ENCODE measurements at regions not wholly inside any gene's neighbourhood (a gene's known extent, or its start where the extent isn't known, plus 50 kb on each side); places are given as distances from the start of the nearest gene placed in this dataset.

DNA sequence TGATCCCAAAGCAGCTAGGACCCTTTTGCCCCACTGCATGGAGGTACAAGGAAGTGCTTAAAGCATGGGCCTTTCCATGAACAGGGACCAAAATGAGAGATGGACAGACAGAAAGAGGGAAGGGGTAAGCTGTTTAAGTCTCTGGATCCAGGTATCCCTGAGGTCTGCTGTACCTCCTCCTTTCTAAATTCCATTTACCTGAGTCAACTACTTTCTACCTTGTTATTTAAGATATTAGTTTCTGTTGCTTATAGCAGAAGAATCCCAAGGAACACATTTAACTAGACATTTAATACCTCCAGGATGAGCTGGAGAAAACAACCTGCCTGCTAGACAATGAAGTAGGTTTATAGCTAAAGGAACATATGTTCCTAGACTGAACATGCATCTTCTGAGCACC lies 157.6 kb upstream of the TMCC3 start:
- H3K27me3 ChIP-seq (ENCODE audit: control insufficient read depth in 2 of 2, insufficient read depth in 2 of 2, low read length in 2 of 2) = peaks cover 0 to 2% of the 10 kb centered on the region in 2 experiments
- dilution Hi-C loops (cut with MboI; ENCODE audit: extremely low pct_ligation_motif_present, low sequenced_read_pairs) (no loop called here), intact Hi-C loops (cut with micrococcal nuclease) (no loop called here)
- BruUV-seq (replicated peaks) = no TSS peak
- H3K4me1 ChIP-seq (ENCODE audit: control insufficient read depth, extremely low read depth, insufficient read depth, low read length) = peaks cover 8% of the 10 kb centered on the region
- no peak overlapping the region for H3K9ac ChIP-seq (replicated peaks; ENCODE audit: extremely low read depth, insufficient read depth, low read length)
- H3K4me3 ChIP-seq (replicated peaks in 1 of 3; ENCODE audit: insufficient read depth in 1 of 3, low read depth in 1 of 3, low read length in 3 of 3) = no peak overlapping the region
- no peaks in the 10 kb centered on the region for H4K20me1 ChIP-seq (replicated peaks; ENCODE audit: control insufficient read depth, extremely low read depth, insufficient read depth, low read length)
- no peaks in the 10 kb centered on the region for H3K36me3 ChIP-seq (ENCODE audit: control insufficient read depth in 2 of 2, extremely low read depth in 1 of 2, insufficient read depth in 2 of 2, low read length in 2 of 2)
- H3K4me2 ChIP-seq (ENCODE audit: insufficient read depth, low read length) = no peak overlapping the region
- H3K27ac ChIP-seq (ENCODE audit: insufficient read depth, low read depth, low read length) = no peak overlapping the region
- ChIA-PET CTCF (interaction anchor here (1.0 kb wide), 1 partner anchor 12 kb away, joined by 3 read pairs; no protein-coding TSS in a partner anchor), POLR2A (no interaction called here)
- H3K9me3 ChIP-seq (replicated peaks; ENCODE audit: control insufficient read depth, insufficient read depth, low read length) = no peaks in the 10 kb centered on the region
- H3K79me2 ChIP-seq (ENCODE audit: control insufficient read depth, insufficient read depth, low read length) = no peaks in the 10 kb centered on the region
- no peak for FAIRE-seq
- no peak overlapping the region for H2AFZ ChIP-seq (ENCODE audit: low read depth, low read length)
- TF ChIP-seq MYC (IDR thresholded peaks at IDR 0.05; ENCODE audit: low read depth, low read length) = no peak
- TF ChIP-seq, protein P1, sequence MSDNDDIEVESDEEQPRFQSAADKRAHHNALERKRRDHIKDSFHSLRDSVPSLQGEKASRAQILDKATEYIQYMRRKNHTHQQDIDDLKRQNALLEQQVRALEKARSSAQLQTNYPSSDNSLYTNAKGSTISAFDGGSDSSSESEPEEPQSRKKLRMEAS (IDR thresholded peaks at IDR 0.05; ENCODE audit: insufficient read depth, insufficient read length) = no peak
- DNase-seq (ENCODE audit: low read depth, low spot score) = no peak
- H3K9me1 ChIP-seq (replicated peaks; ENCODE audit: control insufficient read depth, extremely low read depth, insufficient read depth, low read length) = no peaks in the 10 kb centered on the region

DNA sequence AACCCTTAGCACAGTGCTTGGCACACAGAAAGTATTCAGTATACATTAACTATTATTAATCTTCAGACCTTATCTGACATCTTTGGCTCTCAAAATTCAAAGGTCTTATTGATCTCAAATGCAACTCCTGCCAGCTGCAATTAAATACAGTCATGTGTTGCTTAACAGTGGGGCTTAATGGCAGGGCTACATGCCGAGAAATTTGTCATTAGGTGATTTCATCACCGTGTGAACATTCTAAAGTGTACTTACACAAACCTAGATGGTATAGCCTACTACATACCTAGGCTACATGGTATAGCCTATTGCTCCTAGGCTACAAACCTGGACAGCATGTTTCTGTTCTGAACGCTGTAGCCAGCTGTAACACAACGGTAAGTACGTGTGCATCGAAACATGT lies 156.3 kb upstream of the TMCC3 start:
- H3K27ac ChIP-seq (ENCODE audit: insufficient read depth, low read depth, low read length) = no peak overlapping the region
- H3K9ac ChIP-seq (replicated peaks; ENCODE audit: extremely low read depth, insufficient read depth, low read length) = no peak overlapping the region
- no peak overlapping the region for H3K4me3 ChIP-seq (replicated peaks in 1 of 3; ENCODE audit: insufficient read depth in 1 of 3, low read depth in 1 of 3, low read length in 3 of 3)
- peaks cover 0 to 2% of the 10 kb centered on the region in 2 experiments for H3K27me3 ChIP-seq (ENCODE audit: control insufficient read depth in 2 of 2, insufficient read depth in 2 of 2, low read length in 2 of 2)
- FAIRE-seq = peak; percentile 8
- dilution Hi-C loops (cut with MboI; ENCODE audit: extremely low pct_ligation_motif_present, low sequenced_read_pairs) (no loop called here), intact Hi-C loops (cut with micrococcal nuclease) (no loop called here)
- H2AFZ ChIP-seq (ENCODE audit: low read depth, low read length) = no peak overlapping the region
- no peak for DNase-seq (ENCODE audit: low read depth, low spot score)
- no peaks in the 10 kb centered on the region for H3K36me3 ChIP-seq (ENCODE audit: control insufficient read depth in 2 of 2, extremely low read depth in 1 of 2, insufficient read depth in 2 of 2, low read length in 2 of 2)
- BruUV-seq (replicated peaks) = no TSS peak
- H3K4me2 ChIP-seq (ENCODE audit: insufficient read depth, low read length) = no peak overlapping the region
- H4K20me1 ChIP-seq (replicated peaks; ENCODE audit: control insufficient read depth, extremely low read depth, insufficient read depth, low read length) = no peaks in the 10 kb centered on the region
- ChIA-PET CTCF (no interaction called here), POLR2A (no interaction called here)
- no peaks in the 10 kb centered on the region for H3K9me3 ChIP-seq (replicated peaks; ENCODE audit: control insufficient read depth, insufficient read depth, low read length)
- H3K9me1 ChIP-seq (replicated peaks; ENCODE audit: control insufficient read depth, extremely low read depth, insufficient read depth, low read length) = no peaks in the 10 kb centered on the region
- peaks cover 8% of the 10 kb centered on the region for H3K4me1 ChIP-seq (ENCODE audit: control insufficient read depth, extremely low read depth, insufficient read depth, low read length)
- no peaks in the 10 kb centered on the region for H3K79me2 ChIP-seq (ENCODE audit: control insufficient read depth, insufficient read depth, low read length)
- TF ChIP-seq CTCF (IDR thresholded peaks at IDR 0.05; ENCODE audit: extremely low read depth in 1 of 2, insufficient read depth in 1 of 2, low read depth in 1 of 2, low read length in 2 of 2) (no peak), GATA2 (IDR thresholded peaks at IDR 0.05; ENCODE audit: insufficient read depth, insufficient read length, low read depth, low read length) (no peak), POLR2A (IDR thresholded peaks at IDR 0.05; ENCODE audit: low read depth, low read length) (no peak)
